CD4-positive, alpha-beta T cell treated with Interleukin-2 at 100 ng/mL for 4 hours (primary cell): ENCODE measurements at regions not wholly inside any gene's neighbourhood (a gene's known extent, or its start where the extent isn't known, plus 50 kb on each side); places are given as distances from the start of the nearest gene placed in this dataset.
"Not testable (repeated sequence)": the region's sequence is repeated elsewhere in the genome, so short reads cannot be mapped to it uniquely, and the experiment has no call there.

ENCODE experiments used
- DNase-seq: peaks from one replicate; pipeline ENCODE4 v3.0.0-alpha.2; 2020; ENCODE audit warnings: low spot score

GRCh38 chr3:168976969-168977368 lies 686.5 kb downstream of the MECOM start:
- DNase-seq = no peak

- no peak for DNase-seq
Measured at GRCh38 chr3:168975576-168975975, 687.9 kb downstream of the MECOM start.

- no peak for DNase-seq
Measured at GRCh38 chr3:168974617-168975403, 688.7 kb downstream of the MECOM start.

- DNase-seq = no peak
Measured at GRCh38 chr3:168973897-168974296, 689.6 kb downstream of the MECOM start.

GRCh38 chr3:168973206-168973605 lies 690.3 kb downstream of the MECOM start:
- no peak for DNase-seq

- no peak for DNase-seq
Measured at GRCh38 chr3:168968609-168969008, 694.9 kb downstream of the MECOM start.

GRCh38 chr3:168964736-168965135 lies 698.8 kb downstream of the MECOM start:
- DNase-seq = no peak

- no peak for DNase-seq
Measured at GRCh38 chr3:168961271-168961670, 702.2 kb downstream of the MECOM start.

- no peak for DNase-seq
Measured at GRCh38 chr3:168959731-168960130, 703.8 kb downstream of the MECOM start.

- no peak for DNase-seq
Measured at GRCh38 chr3:168958466-168958865, 705.0 kb downstream of the MECOM start.

GRCh38 chr3:168956076-168956475 lies 707.4 kb downstream of the MECOM start:
- no peak for DNase-seq

GRCh38 chr3:168952551-168952950 lies 711.0 kb downstream of the MECOM start:
- DNase-seq = no peak

- no peak for DNase-seq
Measured at GRCh38 chr3:168951884-168952283, 711.6 kb downstream of the MECOM start.

GRCh38 chr3:168951368-168951767 lies 712.1 kb downstream of the MECOM start:
- no peak for DNase-seq

- DNase-seq = no peak
Measured at GRCh38 chr3:168950622-168951021, 712.9 kb downstream of the MECOM start.

- DNase-seq = no peak
Measured at GRCh38 chr3:168939651-168940238, 723.8 kb downstream of the MECOM start.

GRCh38 chr3:168933614-168934013 lies 729.9 kb downstream of the MECOM start:
- DNase-seq = no peak

GRCh38 chr3:168929997-168930396 lies 733.5 kb downstream of the MECOM start:
- not testable (repeated sequence) for DNase-seq

GRCh38 chr3:168926426-168926825 lies 737.1 kb downstream of the MECOM start:
- DNase-seq = no peak

- no peak for DNase-seq
Measured at GRCh38 chr3:168925568-168925967, 737.9 kb downstream of the MECOM start.

- no peak for DNase-seq
Measured at GRCh38 chr3:168914662-168915061, 748.9 kb downstream of the MECOM start.

- DNase-seq = no peak
Measured at GRCh38 chr3:168909260-168909659, 754.3 kb downstream of the MECOM start.

GRCh38 chr3:168895419-168895818 lies 768.1 kb downstream of the MECOM start:
- DNase-seq = no peak

- DNase-seq = no peak
Measured at GRCh38 chr3:168894214-168894613, 769.3 kb downstream of the MECOM start.
